Right hindlimb (tissue), 1 donor: ENCODE measurements at regions not wholly inside any gene's neighbourhood (a gene's known extent, or its start where the extent isn't known, plus 50 kb on each side); places are given as distances from the start of the nearest gene placed in this dataset.
"Not testable (repeated sequence)": the region's sequence is repeated elsewhere in the genome, so short reads cannot be mapped to it uniquely, and the experiment has no call there.

ENCODE experiments used
- DNase-seq: peaks from one replicate; pipeline ENCODE4 v3.0.0-alpha.2; 2018

- no peak for DNase-seq
Measured at GRCh38 chr15:96126859-96127258, 203.6 kb upstream of the NR2F2 start.

GRCh38 chr15:96130734-96131133, 199.8 kb upstream of the NR2F2 start:
- DNase-seq: no peak

- DNase-seq: no peak
Measured at GRCh38 chr15:96132126-96132525, 198.4 kb upstream of the NR2F2 start.

- DNase-seq: no peak
Measured at GRCh38 chr15:96135166-96136093, 195.1 kb upstream of the NR2F2 start.

GRCh38 chr15:96138985-96139384, 191.5 kb upstream of the NR2F2 start:
- DNase-seq: no peak

- DNase-seq: no peak
Measured at GRCh38 chr15:96142498-96142897, 188.0 kb upstream of the NR2F2 start.

GRCh38 chr15:96144734-96145133, 185.8 kb upstream of the NR2F2 start:
- no peak for DNase-seq

GRCh38 chr15:96146726-96147125, 183.8 kb upstream of the NR2F2 start:
- no peak for DNase-seq

GRCh38 chr15:96147267-96147666, 183.2 kb upstream of the NR2F2 start:
- DNase-seq: no peak

GRCh38 chr15:96150254-96150653, 180.2 kb upstream of the NR2F2 start:
- no peak for DNase-seq

GRCh38 chr15:96151749-96152148, 178.8 kb upstream of the NR2F2 start:
- DNase-seq: not testable (repeated sequence)

GRCh38 chr15:96153929-96154328, 176.6 kb upstream of the NR2F2 start:
- DNase-seq: no peak

GRCh38 chr15:96158938-96159337, 171.6 kb upstream of the NR2F2 start:
- DNase-seq: peak; percentile 58

- peak; percentile 84 for DNase-seq
Measured at GRCh38 chr15:96160269-96160668, 170.2 kb upstream of the NR2F2 start.

GRCh38 chr15:96160800-96161199, 169.7 kb upstream of the NR2F2 start:
- DNase-seq: no peak

- DNase-seq: no peak
Measured at GRCh38 chr15:96162322-96162721, 168.2 kb upstream of the NR2F2 start.

- DNase-seq: no peak
Measured at GRCh38 chr15:96165081-96165480, 165.4 kb upstream of the NR2F2 start.

GRCh38 chr15:96165775-96166174, 164.7 kb upstream of the NR2F2 start:
- no peak for DNase-seq

GRCh38 chr15:96166223-96167200, 164.0 kb upstream of the NR2F2 start:
- no peak for DNase-seq

GRCh38 chr15:96170616-96170978, 159.9 kb upstream of the NR2F2 start:
- DNase-seq: not testable (repeated sequence)

GRCh38 chr15:96170979-96171739, 159.3 kb upstream of the NR2F2 start:
- no peak for DNase-seq

- no peak for DNase-seq
Measured at GRCh38 chr15:96171853-96172296, 158.6 kb upstream of the NR2F2 start.

GRCh38 chr15:96172417-96172816, 158.1 kb upstream of the NR2F2 start:
- DNase-seq: no peak
